SK-N-SH (cell line): ENCODE measurements at regions not wholly inside any gene's neighbourhood (a gene's known extent, or its start where the extent isn't known, plus 50 kb on each side); places are given as distances from the start of the nearest gene placed in this dataset.

Experiments used
- CTCF ChIA-PET: fragments of 300-600, 350-600 bp; formaldehyde crosslinking; extraction: SDS; loops from one replicate; lab custom pipeline; 2021; lab: Yijun Ruan, JAX
- POLR2A ChIA-PET: fragments of 350-600 bp; sonication (Branson Sonifier 250); formaldehyde crosslinking; extraction: SDS; loops from one replicate; lab custom pipeline; 2020; ENCODE audit warnings: antibody characterized with exemption, inconsistent platforms; lab: Yijun Ruan, JAX
- DNase-seq: peaks from one replicate; pipeline ENCODE4 v3.0.0; 2012
- H2AFZ ChIP-seq: fragments of 200-600 bp; sonication (generic); 2 replicates; pipeline ENCODE4 v1.8.1; 2016; ENCODE audit warnings: antibody characterized with exemption, mild to moderate bottlenecking, low read depth
- H3F3A ChIP-seq: fragments of 200-600 bp; sonication (generic); replicated peaks from 2 replicates; pipeline ENCODE3; 2016; ENCODE audit warnings: antibody characterized with exemption, mild to moderate bottlenecking; ENCODE audit not compliant: insufficient read depth
- H3K27ac ChIP-seq, 2 experiments: fragments of 200-500 bp in 1 of 2; fragments of 200-600 bp in 1 of 2; sonication (Bioruptor generic) in 1 of 2; sonication (generic), shearing (Covaris generic) in 1 of 2; 2 replicates each; pipeline versions ENCODE4 v1.5.1 to v1.6.1; 2014 to 2016; ENCODE audit warnings: low read depth in 2 of 2, inconsistent platforms in 1 of 2, low read length in 1 of 2, mild to moderate bottlenecking in 1 of 2, mixed read lengths in 1 of 2
- H3K27me3 ChIP-seq: fragments of 200-600 bp; sonication (generic), shearing (Covaris generic); 2 replicates; pipeline ENCODE4 v1.6.1; 2016; ENCODE audit warnings: mixed run types; ENCODE audit not compliant: insufficient read depth
- H3K36me3 ChIP-seq, 2 experiments: fragments of 200-500 bp in 1 of 2; fragments of 200-600 bp in 1 of 2; sonication (Bioruptor generic) in 1 of 2; sonication (generic) in 1 of 2; replicated peaks in 1 of 2; 2 replicates each; pipeline versions ENCODE3 to v1.5.1; 2014 to 2016; ENCODE audit warnings: low read length in 1 of 2, mild to moderate bottlenecking in 1 of 2; ENCODE audit not compliant: insufficient read depth in 2 of 2, control insufficient read depth in 1 of 2
- H3K4me1 ChIP-seq, 2 experiments: fragments of 200-500 bp in 1 of 2; fragments of 200-600 bp in 1 of 2; sonication (Bioruptor generic) in 1 of 2; sonication (generic), shearing (Covaris generic) in 1 of 2; 2 replicates each; pipeline versions ENCODE4 v1.5.1 to v1.6.1; 2014 to 2016; ENCODE audit warnings: low read depth in 1 of 2, low read length in 1 of 2, mixed run types in 1 of 2; ENCODE audit not compliant: insufficient read depth in 2 of 2, control insufficient read depth in 1 of 2
- H3K4me2 ChIP-seq: fragments of 200-600 bp; sonication (generic), shearing (Covaris generic); 2 replicates; pipeline ENCODE4 v1.6.1; 2017; ENCODE audit warnings: mixed run types
- H3K4me3 ChIP-seq, 2 experiments: fragments of 200-500 bp in 1 of 2; fragments of 200-600 bp in 1 of 2; sonication (Bioruptor generic) in 1 of 2; sonication (generic), shearing (Covaris generic) in 1 of 2; 2 replicates each; pipeline versions ENCODE4 v1.5.1 to v1.8.1; 2014 to 2016; ENCODE audit warnings: low read depth in 2 of 2, inconsistent platforms in 1 of 2, low read length in 1 of 2, mild to moderate bottlenecking in 1 of 2, mixed read lengths in 1 of 2, moderate library complexity in 1 of 2
- H3K79me2 ChIP-seq: fragments of 200-600 bp; sonication (generic); 2 replicates; pipeline ENCODE4 v1.8.1; 2017; ENCODE audit warnings: mild to moderate bottlenecking; ENCODE audit not compliant: insufficient read depth
- H3K9ac ChIP-seq: fragments of 200-600 bp; sonication (generic); 2 replicates; pipeline ENCODE4 v1.6.1; 2017; ENCODE audit warnings: mixed run types
- H3K9me2 ChIP-seq: fragments of 200-600 bp; sonication (generic); 2 replicates; pipeline ENCODE4 v1.6.1; 2017; ENCODE audit warnings: mixed run types
- H3K9me3 ChIP-seq: fragments of 200-600 bp; sonication (generic); 2 replicates; pipeline ENCODE4 v1.6.1; 2017; ENCODE audit warnings: mixed run types, mild to moderate bottlenecking, moderate library complexity
- H4K20me1 ChIP-seq: fragments of 200-600 bp; sonication (generic); 2 replicates; pipeline ENCODE4 v1.6.1; 2017; ENCODE audit warnings: mild to moderate bottlenecking, mixed run types; ENCODE audit not compliant: insufficient read depth
- CTCF ChIP-seq: fragments of 200-600 bp; sonication (generic); IDR thresholded peaks from 2 replicates; pipeline ENCODE4 v1.6.1; 2017; ENCODE audit warnings: antibody characterized with exemption, mild to moderate bottlenecking, moderate library complexity
- EP300 ChIP-seq, 2 experiments: IDR thresholded peaks; 2 replicates each; pipeline versions ENCODE4 v1.4.0 to v1.6.1; 2012; ENCODE audit warnings: borderline replicate concordance in 1 of 2, low read depth in 1 of 2, low read length in 1 of 2
- EZH2phosphoT487 ChIP-seq: fragments of 200-600 bp; sonication (generic); IDR thresholded peaks from 2 replicates; pipeline ENCODE4 v1.6.1; 2017; ENCODE audit warnings: low read depth, mixed run types, mild to moderate bottlenecking, antibody characterized with exemption, moderate library complexity, borderline replicate concordance
- FOSL2 ChIP-seq: IDR thresholded peaks from 2 replicates; pipeline ENCODE4 v1.4.0; 2012; ENCODE audit warnings: low read depth, mild to moderate bottlenecking, moderate library complexity, borderline replicate concordance
- FOXM1 ChIP-seq: IDR thresholded peaks from 2 replicates; pipeline ENCODE4 v1.4.0; 2012; ENCODE audit warnings: low read depth, mild to moderate bottlenecking
- GATA2 ChIP-seq: sonication (generic); formaldehyde crosslinking; IDR thresholded peaks from 2 replicates; pipeline ENCODE4 v1.5.0; 2020; ENCODE audit warnings: mild to moderate bottlenecking, missing genetic modification reagents
- IRF3 ChIP-seq: fragments of 150-350 bp; IDR thresholded peaks from 2 replicates; pipeline ENCODE4 v1.6.1; 2016; ENCODE audit warnings: mild to moderate bottlenecking, low read depth, low read length
- JUND ChIP-seq: IDR thresholded peaks from 2 replicates; pipeline ENCODE4 v1.4.0; 2012
- MAX ChIP-seq: IDR thresholded peaks from 2 replicates; pipeline ENCODE4 v1.4.0; 2012; ENCODE audit warnings: low read depth
- MEF2A ChIP-seq: IDR thresholded peaks from 2 replicates; pipeline ENCODE4 v1.4.0; 2012; ENCODE audit warnings: low read depth, borderline replicate concordance
- MXI1 ChIP-seq: IDR thresholded peaks from 2 replicates; pipeline ENCODE4 v1.6.1; 2012; ENCODE audit warnings: mild to moderate bottlenecking, low read depth, low read length, improper control_type of control experiment
- NFIC ChIP-seq: IDR thresholded peaks from 2 replicates; pipeline ENCODE4 v1.4.0; 2012; ENCODE audit warnings: borderline replicate concordance
- NRF1 ChIP-seq: IDR thresholded peaks from 2 replicates; pipeline ENCODE4 v1.6.1; 2012; ENCODE audit warnings: low read depth, mild to moderate bottlenecking, low read length
- PBX3 ChIP-seq: IDR thresholded peaks from 2 replicates; pipeline ENCODE4; 2012
- POLR2AphosphoS5 ChIP-seq: IDR thresholded peaks from 2 replicates; pipeline ENCODE4 v1.6.1; 2012; ENCODE audit warnings: low read depth, low read length
- RCOR1 ChIP-seq: fragments of 150-350 bp; IDR thresholded peaks from 2 replicates; pipeline ENCODE4 v1.6.1; 2017; ENCODE audit warnings: antibody characterized with exemption, low read length
- RXRA ChIP-seq: IDR thresholded peaks from 2 replicates; pipeline ENCODE4 v1.4.0; 2012; ENCODE audit warnings: low read depth, mild to moderate bottlenecking, borderline replicate concordance
- SIN3A ChIP-seq: IDR thresholded peaks from 2 replicates; pipeline ENCODE4 v1.6.1; 2012; ENCODE audit warnings: low read depth, mild to moderate bottlenecking, low read length, moderate library complexity, borderline replicate concordance
- SMC3 ChIP-seq: IDR thresholded peaks from 2 replicates; pipeline ENCODE4 v1.6.1; 2012; ENCODE audit warnings: low read depth, low read length, improper control_type of control experiment
- TEAD4 ChIP-seq: IDR thresholded peaks from 2 replicates; pipeline ENCODE4 v1.4.0; 2012; ENCODE audit warnings: mild to moderate bottlenecking, borderline replicate concordance; ENCODE audit not compliant: insufficient read depth
- USF1 ChIP-seq: IDR thresholded peaks from 2 replicates; pipeline ENCODE4 v1.4.0; 2012; ENCODE audit warnings: low read depth, borderline replicate concordance
- ZBTB33 ChIP-seq: IDR thresholded peaks from 2 replicates; pipeline ENCODE4 v1.4.0; 2012; ENCODE audit warnings: low read depth, borderline replicate concordance
- WGBS: methylation state at CpG from one replicate; pipeline ENCODE4 v1.1.6; 2017; ENCODE audit warnings: low lambda C conversion rate; 5-methylcytosine and 5-hydroxymethylcytosine counted together

- H2AFZ ChIP-seq: no peak overlapping the region
- H3K27ac ChIP-seq: no peak overlapping the region
- 72% methylated on average over 1 of the region's 1 CpG for WGBS
- no peaks in the 10 kb centered on the region for H3K36me3 ChIP-seq
- no peaks in the 10 kb centered on the region for H3K9me3 ChIP-seq
- ChIA-PET CTCF (interaction anchor here (1.9 kb wide), 1 partner anchor 11 kb away, joined by 5 read pairs; no protein-coding TSS in a partner anchor), POLR2A (no interaction called here)
- H3K79me2 ChIP-seq: no peaks in the 10 kb centered on the region
- DNase-seq: no peak
- H4K20me1 ChIP-seq: no peaks in the 10 kb centered on the region
- no peak overlapping the region for H3K9ac ChIP-seq
- H3F3A ChIP-seq: peaks cover 31% of the 10 kb centered on the region
- no peaks in the 10 kb centered on the region for H3K9me2 ChIP-seq
- TF ChIP-seq MXI1: no peak
- TF ChIP-seq TEAD4: no peak
- TF ChIP-seq RXRA: no peak
- TF ChIP-seq MAX: no peak
- TF ChIP-seq EP300 (IDR thresholded peaks at IDR 0.05; ENCODE audit: borderline replicate concordance in 1 of 2, low read depth in 1 of 2, low read length in 1 of 2): 0 out of 4 replicates have a peak, but pooled peaks of 1 of the 2 experiments have one; percentile 7
- TF ChIP-seq IRF3: no peak
- no peak for TF ChIP-seq FOXM1
- no peaks in the 10 kb centered on the region for H3K27me3 ChIP-seq
- peaks cover 0 to 27% of the 10 kb centered on the region in 2 experiments for H3K4me1 ChIP-seq
- no peak overlapping the region for H3K4me2 ChIP-seq
- no peak overlapping the region for H3K4me3 ChIP-seq
Measured at GRCh38 chr3:36652104-36652503, 112.2 kb downstream of the DCLK3 start.

GRCh38 chr3:36650271-36650671, 114.1 kb downstream of the DCLK3 start:
- Histone ChIP-seq H2AFZ (no peak overlapping the region), H3K9me3 (no peaks in the 10 kb centered on the region), H3K27me3 (no peaks in the 10 kb centered on the region), H3K9ac (no peak overlapping the region), H3K9me2 (no peaks in the 10 kb centered on the region), H3K79me2 (no peaks in the 10 kb centered on the region), H3F3A (peaks cover 33% of the 10 kb centered on the region), H3K27ac (peak overlapping the region in 1 of 2 experiments; percentile 77; a peak in 2 of 4 replicates), H3K4me2 (no peak overlapping the region), H3K36me3 (no peaks in the 10 kb centered on the region), H3K4me3 (no peak overlapping the region), H4K20me1 (no peaks in the 10 kb centered on the region), H3K4me1 (peaks cover 0 to 27% of the 10 kb centered on the region in 2 experiments)
- POLR2A ChIA-PET: no interaction called here
- CTCF ChIA-PET: interaction anchor here (0.9 to 1.3 kb wide), 2 partner anchors 20 to 50 kb away, joined by 3 read pairs; no protein-coding TSS in a partner anchor
- DNase-seq: no peak
- TF ChIP-seq RCOR1 (no peak), JUND (no peak), USF1 (no peak), NFIC (peak; percentile 40; the same call in 1 of the 2 replicates), EP300 (IDR thresholded peaks at IDR 0.05; ENCODE audit: borderline replicate concordance in 1 of 2, low read depth in 1 of 2, low read length in 1 of 2) (no peak), POLR2AphosphoS5 (no peak), FOXM1 (no peak), SIN3A (no peak), CTCF (no peak), MXI1 (no peak), PBX3 (peak; percentile 12; the same call in 1 of the 2 replicates), EZH2phosphoT487 (no peak), SMC3 (no peak), GATA2 (CRISPR knock-in tag) (no peak), ZBTB33 (no peak), NRF1 (no peak), FOSL2 (peak; percentile 25; the same call in 1 of the 2 replicates), MEF2A (peak; percentile 87)
